ENCODE measurements at regions not wholly inside any gene's neighbourhood (a gene's known extent, or its start where the extent isn't known, plus 50 kb on each side); places are given as distances from the start of the nearest gene placed in this dataset.

DNA sequence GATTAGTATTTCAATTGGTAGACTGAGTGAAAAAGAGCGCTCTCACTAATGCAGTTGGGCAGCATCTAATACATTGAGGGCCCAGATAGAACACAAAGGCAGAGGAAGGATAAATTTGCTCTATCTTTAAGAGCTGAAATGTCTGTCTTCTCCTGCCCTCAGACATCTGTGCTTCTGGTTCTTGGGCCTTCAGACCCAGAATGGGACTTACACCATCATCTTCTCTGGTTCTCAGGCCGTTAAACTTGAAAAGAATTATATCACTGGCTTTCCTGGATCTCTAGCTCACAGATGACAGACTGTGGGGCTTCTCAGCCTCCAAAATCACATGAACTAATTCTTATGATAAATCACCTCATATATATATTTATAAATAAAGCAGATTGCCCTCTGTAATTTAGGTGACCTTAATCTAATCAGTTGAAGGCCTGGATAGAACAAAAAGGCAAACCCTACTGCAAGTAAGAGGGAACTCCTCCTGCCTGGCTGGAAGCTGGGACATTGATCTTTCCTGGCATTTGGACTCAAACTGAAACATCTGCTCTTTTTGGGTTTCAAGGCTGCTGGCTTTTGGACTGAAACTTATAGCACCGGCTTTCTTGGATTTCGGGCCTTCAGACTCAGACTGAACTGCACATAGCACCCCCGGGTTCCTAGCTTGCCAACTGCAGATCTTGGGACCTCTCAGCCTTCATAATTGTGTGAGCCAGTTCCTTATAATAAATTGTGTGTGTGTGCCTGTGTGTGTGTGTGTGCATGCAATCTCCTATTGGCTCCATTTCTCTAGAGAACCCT is 390.4 kb upstream of the PLXNA2 start:
- no peaks in the 10 kb centered on the region for H3K9me3 ChIP-seq
- H3K4me3 ChIP-seq = no peak overlapping the region
- no peaks in the 10 kb centered on the region for H3K4me1 ChIP-seq
- H3K27me3 ChIP-seq = peaks cover 8% of the 10 kb centered on the region
- no peak for ATAC-seq
- TF ChIP-seq, protein P1, sequence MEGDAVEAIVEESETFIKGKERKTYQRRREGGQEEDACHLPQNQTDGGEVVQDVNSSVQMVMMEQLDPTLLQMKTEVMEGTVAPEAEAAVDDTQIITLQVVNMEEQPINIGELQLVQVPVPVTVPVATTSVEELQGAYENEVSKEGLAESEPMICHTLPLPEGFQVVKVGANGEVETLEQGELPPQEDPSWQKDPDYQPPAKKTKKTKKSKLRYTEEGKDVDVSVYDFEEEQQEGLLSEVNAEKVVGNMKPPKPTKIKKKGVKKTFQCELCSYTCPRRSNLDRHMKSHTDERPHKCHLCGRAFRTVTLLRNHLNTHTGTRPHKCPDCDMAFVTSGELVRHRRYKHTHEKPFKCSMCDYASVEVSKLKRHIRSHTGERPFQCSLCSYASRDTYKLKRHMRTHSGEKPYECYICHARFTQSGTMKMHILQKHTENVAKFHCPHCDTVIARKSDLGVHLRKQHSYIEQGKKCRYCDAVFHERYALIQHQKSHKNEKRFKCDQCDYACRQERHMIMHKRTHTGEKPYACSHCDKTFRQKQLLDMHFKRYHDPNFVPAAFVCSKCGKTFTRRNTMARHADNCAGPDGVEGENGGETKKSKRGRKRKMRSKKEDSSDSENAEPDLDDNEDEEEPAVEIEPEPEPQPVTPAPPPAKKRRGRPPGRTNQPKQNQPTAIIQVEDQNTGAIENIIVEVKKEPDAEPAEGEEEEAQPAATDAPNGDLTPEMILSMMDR (IDR thresholded peaks at IDR 0.05) = no peak
- no peak for TF ChIP-seq POLR2AphosphoS5 (IDR thresholded peaks at IDR 0.05)
- no peak for TF ChIP-seq EP300 (IDR thresholded peaks at IDR 0.05)
- TF ChIP-seq POLR2A (IDR thresholded peaks at IDR 0.05) = no peak
- 56 to 86% methylated on average over 2 to 5 of the region's 5 CpGs for WGBS, 2 donors (ENCODE audit: low coverage in 1 of 2)
- no peaks in the 10 kb centered on the region for H3K36me3 ChIP-seq
- H3K27ac ChIP-seq = no peak overlapping the region

DNA sequence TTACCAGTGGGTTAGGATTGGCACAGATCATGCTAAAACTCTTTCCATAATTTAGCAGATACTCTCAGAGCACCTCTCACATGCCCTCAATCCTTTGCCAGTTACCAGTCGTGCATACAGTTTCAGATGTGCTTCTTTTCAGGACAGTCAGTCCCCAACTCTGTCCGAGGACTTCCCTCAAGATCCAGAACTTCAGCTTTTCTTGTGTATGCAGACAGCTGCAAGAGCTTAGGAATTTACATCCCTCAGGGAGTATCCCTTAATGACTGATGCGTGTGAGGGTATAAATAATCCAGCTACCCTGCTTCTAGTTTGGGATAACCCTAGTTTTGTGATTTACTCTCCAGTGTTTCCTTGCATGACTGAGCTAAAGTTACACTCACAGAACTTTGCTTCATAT is 393.0 kb upstream of the PLXNA2 start:
- Histone ChIP-seq H3K27ac (no peak overlapping the region), H3K9me3 (peaks cover 0 to 3% (median 0%) of the 10 kb centered on the region in 3 donors), H3K27me3 (peaks cover 21% of the 10 kb centered on the region), H3K36me3 (no peaks in the 10 kb centered on the region), H3K4me3 (no peak overlapping the region), H3K4me1 (no peaks in the 10 kb centered on the region)
- TF ChIP-seq EP300 (IDR thresholded peaks at IDR 0.05) (no peak), POLR2A (IDR thresholded peaks at IDR 0.05) (no peak), POLR2AphosphoS5 (IDR thresholded peaks at IDR 0.05) (no peak)
- TF ChIP-seq, protein P1 (IDR thresholded peaks at IDR 0.05) = no peak
- 53 to 60% methylated on average over 2 to 3 of the region's 3 CpGs for WGBS, 2 donors (ENCODE audit: low coverage in 1 of 2)
- ATAC-seq = no peak

DNA sequence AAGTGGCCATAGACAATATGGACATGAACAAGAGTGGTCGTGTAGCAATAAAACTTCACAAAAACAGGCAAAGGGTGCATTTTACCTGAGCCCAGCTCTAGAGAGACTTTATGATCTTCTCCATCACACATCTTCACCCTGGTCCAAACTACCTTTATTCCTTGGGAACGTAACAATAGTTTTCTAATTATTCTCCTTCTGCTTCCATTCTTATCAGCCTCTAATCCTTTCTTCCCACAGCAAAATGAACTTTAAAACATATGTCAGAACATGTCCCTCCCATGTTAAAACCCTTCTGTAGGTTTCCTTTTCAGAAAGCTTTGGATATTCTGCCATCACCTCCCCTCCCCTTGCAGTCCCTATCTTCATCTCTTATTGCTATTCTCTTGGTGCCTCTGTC is 395.2 kb upstream of the PLXNA2 start:
- ATAC-seq = no peak
- no peaks in the 10 kb centered on the region for H3K4me1 ChIP-seq
- no peak overlapping the region for H3K27ac ChIP-seq
- H3K36me3 ChIP-seq = no peaks in the 10 kb centered on the region
- TF ChIP-seq, protein P1 (IDR thresholded peaks at IDR 0.05) = no peak
- no peak for TF ChIP-seq EP300 (IDR thresholded peaks at IDR 0.05)
- no peak for TF ChIP-seq POLR2AphosphoS5 (IDR thresholded peaks at IDR 0.05)
- TF ChIP-seq POLR2A (IDR thresholded peaks at IDR 0.05) = no peak
- peaks cover 0 to 3% (median 0%) of the 10 kb centered on the region in 3 donors for H3K9me3 ChIP-seq
- no peak overlapping the region for H3K4me3 ChIP-seq
- 78 to 100% methylated on average over 2 of the region's 2 CpGs for WGBS, 2 donors (ENCODE audit: low coverage in 1 of 2)
- H3K27me3 ChIP-seq = peaks cover 37% of the 10 kb centered on the region

DNA sequence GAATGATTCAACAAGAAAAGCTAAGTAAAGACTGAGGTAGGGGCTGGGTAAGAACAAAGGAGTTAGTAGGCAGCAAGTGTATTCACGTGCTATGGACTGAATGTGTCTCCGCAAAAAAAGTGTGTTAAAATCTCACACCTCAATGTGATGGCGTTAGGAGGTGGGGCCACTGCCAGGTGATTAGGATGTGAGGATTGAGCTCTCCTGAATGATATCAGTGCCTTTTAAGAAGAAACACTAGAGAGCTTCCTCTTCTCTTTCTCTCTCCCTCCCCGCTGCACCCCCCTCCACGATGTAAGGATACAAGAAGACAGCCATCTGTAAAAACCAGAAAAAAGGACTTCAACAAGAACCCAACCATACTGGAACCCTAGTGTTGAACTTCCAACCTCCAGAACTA is 396.1 kb upstream of the PLXNA2 start:
- no peaks in the 10 kb centered on the region for H3K4me1 ChIP-seq
- WGBS, 2 donors (ENCODE audit: low coverage in 1 of 2) = 87 to 94% methylated on average over 5 of the region's 5 CpGs
- TF ChIP-seq, protein P1 (IDR thresholded peaks at IDR 0.05) = no peak
- no peak for TF ChIP-seq POLR2A (IDR thresholded peaks at IDR 0.05)
- no peak for TF ChIP-seq POLR2AphosphoS5 (IDR thresholded peaks at IDR 0.05)
- no peak for TF ChIP-seq EP300 (IDR thresholded peaks at IDR 0.05)
- peaks cover 0 to 3% (median 0%) of the 10 kb centered on the region in 3 donors for H3K9me3 ChIP-seq
- no peak overlapping the region for H3K4me3 ChIP-seq
- peaks cover 37% of the 10 kb centered on the region for H3K27me3 ChIP-seq
- H3K27ac ChIP-seq = no peak overlapping the region
- H3K36me3 ChIP-seq = no peaks in the 10 kb centered on the region
- ATAC-seq = no peak
